H1 (cell line): ENCODE measurements at regions not wholly inside any gene's neighbourhood (a gene's known extent, or its start where the extent isn't known, plus 50 kb on each side); places are given as distances from the start of the nearest gene placed in this dataset.

ENCODE experiments used
- BACH1 ChIP-seq: IDR thresholded peaks from 2 replicates; pipeline ENCODE4 v1.6.1; 2012; ENCODE audit warnings: low read length, improper control_type of control experiment
- CEBPB ChIP-seq: IDR thresholded peaks from 2 replicates; pipeline ENCODE4 v1.6.1; 2012; ENCODE audit warnings: low read depth, low read length
- EP300 ChIP-seq, 2 experiments: IDR thresholded peaks; 1 replicate in 1 of 2; 2 replicates in 1 of 2; pipeline ENCODE4 v1.6.1; 2011 to 2012; ENCODE audit warnings: low read depth in 2 of 2, low read length in 2 of 2, mild to moderate bottlenecking in 2 of 2, borderline replicate concordance in 1 of 2, inconsistent platforms in 1 of 2, moderate library complexity in 1 of 2
- JUND ChIP-seq: IDR thresholded peaks from 2 replicates; pipeline ENCODE4 v1.6.1; 2011; ENCODE audit warnings: mild to moderate bottlenecking, improper control_type of control experiment, low read length
- KDM5A ChIP-seq: fragments of 200-600 bp; IDR thresholded peaks from 2 replicates; pipeline ENCODE4 v1.7.1; 2012; ENCODE audit warnings: mild to moderate bottlenecking, low read length, inconsistent platforms, mixed read lengths
- NANOG ChIP-seq: IDR thresholded peaks from 2 replicates; pipeline ENCODE4 v1.6.1; 2011; ENCODE audit warnings: low read length, low read depth, mild to moderate bottlenecking, inconsistent platforms; ENCODE audit not compliant: insufficient read depth, poor library complexity, severe bottlenecking
- SP4 ChIP-seq: IDR thresholded peaks from 2 replicates; pipeline ENCODE4 v1.6.1; 2012; ENCODE audit warnings: low read length, inconsistent platforms
- SUZ12 ChIP-seq: fragments of 200-600 bp; sonication (generic); IDR thresholded peaks from 2 replicates; pipeline ENCODE4 v1.6.1; 2012; ENCODE audit warnings: mild to moderate bottlenecking, inconsistent platforms, low read length, moderate library complexity, mixed read lengths
- TEAD4 ChIP-seq: IDR thresholded peaks from 2 replicates; pipeline ENCODE4 v1.6.1; 2012; ENCODE audit warnings: low read depth, low read length, inconsistent platforms, mixed read lengths

DNA sequence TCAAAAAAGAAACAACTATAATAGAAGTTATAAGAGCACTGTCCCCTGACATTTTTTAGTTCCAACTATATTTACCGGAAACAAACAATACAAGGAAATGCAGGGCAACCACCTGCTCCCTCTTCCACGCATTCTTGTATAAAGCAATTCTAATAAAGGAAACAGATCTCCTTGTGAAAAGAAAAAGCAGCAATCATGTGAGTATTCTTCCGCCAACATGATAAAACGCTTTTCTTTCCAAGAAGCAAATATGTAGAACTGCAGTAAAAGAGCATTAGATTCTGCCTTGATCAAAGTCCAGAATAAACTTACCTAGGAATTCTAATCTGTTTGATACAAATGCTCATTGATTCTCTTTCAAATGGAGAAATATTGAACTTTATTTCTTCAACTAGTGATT is 230.3 kb downstream of the CNTN3 start (continued):
- no peak for TF ChIP-seq NANOG
- no peak for TF ChIP-seq JUND
- TF ChIP-seq SUZ12 = no peak
- TF ChIP-seq EP300 (IDR thresholded peaks at IDR 0.05; ENCODE audit: borderline replicate concordance in 1 of 2, low read depth in 2 of 2, low read length in 2 of 2) = no peak
- TF ChIP-seq CEBPB = no peak
- TF ChIP-seq BACH1 = no peak
- TF ChIP-seq KDM5A = no peak
- TF ChIP-seq SP4 = no peak
- no peak for TF ChIP-seq TEAD4
- TF ChIP-seq, all 59 proteins: peak for 0
